Fibroblast of lung (primary cell): ENCODE measurements at regions not wholly inside any gene's neighbourhood (a gene's known extent, or its start where the extent isn't known, plus 50 kb on each side); places are given as distances from the start of the nearest gene placed in this dataset.

Experiments
- DNase-seq, 2 donors: peaks; one replicate each; pipeline versions ENCODE4 v3.0.0 to v3.0.0-alpha.2; 2010; ENCODE audit warnings: low read depth in 2 of 2
- H2AFZ ChIP-seq: 2 replicates; pipeline ENCODE4 v1.5.1; 2012; ENCODE audit warnings: low read length, control low read depth, inconsistent platforms
- H3K27ac ChIP-seq: 2 replicates; pipeline ENCODE4 v1.5.1; 2011; ENCODE audit warnings: low read length, control low read depth; ENCODE audit not compliant: insufficient read depth
- H3K27me3 ChIP-seq: 2 replicates; pipeline ENCODE4 v1.5.1; 2011; ENCODE audit warnings: mild to moderate bottlenecking, low read length; ENCODE audit not compliant: control insufficient read depth, insufficient read depth
- H3K36me3 ChIP-seq: 2 replicates; pipeline ENCODE4 v1.5.1; 2011; ENCODE audit warnings: low read length; ENCODE audit not compliant: control insufficient read depth, insufficient read depth
- H3K4me1 ChIP-seq: 2 replicates; pipeline ENCODE4 v1.5.1; 2011; ENCODE audit warnings: low read length; ENCODE audit not compliant: control insufficient read depth, insufficient read depth; ENCODE audit errors: extremely low read depth
- H3K4me2 ChIP-seq: 2 replicates; pipeline ENCODE4 v1.5.1; 2011; ENCODE audit warnings: low read length, control low read depth; ENCODE audit not compliant: insufficient read depth; ENCODE audit errors: extremely low read depth
- H3K4me3 ChIP-seq, 4 experiments: fragments of 200-600 bp in 1 of 4; sonication (generic) in 1 of 4; replicated peaks in 1 of 4; 2 replicates each; pipeline ENCODE4 v1.5.1; 2011 to 2016; ENCODE audit warnings: low read length in 4 of 4, low read depth in 3 of 4, mild to moderate bottlenecking in 3 of 4, control low read depth in 2 of 4, inconsistent platforms in 1 of 4, mixed read lengths in 1 of 4; ENCODE audit not compliant: insufficient read depth in 1 of 4; ENCODE audit errors: control extremely low read depth in 1 of 4
- H3K79me2 ChIP-seq: 2 replicates; pipeline ENCODE4 v1.5.1; 2012; ENCODE audit warnings: mild to moderate bottlenecking, low read length, inconsistent platforms; ENCODE audit not compliant: control insufficient read depth, insufficient read depth
- H3K9ac ChIP-seq: 2 replicates; pipeline ENCODE4 v1.5.1; 2011; ENCODE audit warnings: mild to moderate bottlenecking, low read length, control low read depth; ENCODE audit not compliant: insufficient read depth
- H3K9me3 ChIP-seq: 2 replicates; pipeline ENCODE4 v1.5.1; 2012; ENCODE audit warnings: low read depth, low read length; ENCODE audit not compliant: control insufficient read depth, insufficient read depth
- H4K20me1 ChIP-seq: 2 replicates; pipeline ENCODE4 v1.5.1; 2011; ENCODE audit warnings: low read length; ENCODE audit not compliant: control insufficient read depth, insufficient read depth; ENCODE audit errors: extremely low read depth
- CTCF ChIP-seq, 2 donors: IDR thresholded peaks in 1 of 2; conservative IDR thresholded peaks in 1 of 2; 1 replicate in 1 of 2; 2 replicates in 1 of 2; pipeline ENCODE4 v1.5.1; 2011 to 2012; ENCODE audit warnings: low read length in 2 of 2, control low read depth in 1 of 2, inconsistent platforms in 1 of 2, low read depth in 1 of 2, mild to moderate bottlenecking in 1 of 2
- EZH2 ChIP-seq: IDR thresholded peaks from 2 replicates; pipeline ENCODE4 v1.5.1; 2012; ENCODE audit warnings: low read length, control low read depth, mild to moderate bottlenecking; ENCODE audit errors: missing control alignments

- Histone ChIP-seq H3K4me3 (no peak overlapping the region), H3K4me1 (no peaks in the 10 kb centered on the region), H3K9me3 (no peaks in the 10 kb centered on the region), H3K36me3 (no peaks in the 10 kb centered on the region), H3K9ac (no peak overlapping the region), H3K27ac (no peak overlapping the region), H3K79me2 (no peaks in the 10 kb centered on the region), H4K20me1 (no peaks in the 10 kb centered on the region), H3K27me3 (no peaks in the 10 kb centered on the region), H2AFZ (no peak overlapping the region), H3K4me2 (no peak overlapping the region)
- TF ChIP-seq EZH2 (no peak), CTCF (conservative IDR thresholded peaks at IDR 0.05 in 1 of 2, IDR thresholded peaks at IDR 0.05 in 1 of 2; ENCODE audit: low read depth in 1 of 2, low read length in 2 of 2) (no peak)
- no peak for DNase-seq
These were observed 120.3 kb upstream of the FAT3 start for GRCh38 chr11:92104349-92104748.

GRCh38 chr11:92101920-92102319, 122.7 kb upstream of the FAT3 start:
- Histone ChIP-seq H3K27me3 (no peaks in the 10 kb centered on the region), H3K36me3 (no peaks in the 10 kb centered on the region), H4K20me1 (no peaks in the 10 kb centered on the region), H3K79me2 (no peaks in the 10 kb centered on the region), H3K4me3 (no peak overlapping the region), H3K27ac (no peak overlapping the region), H2AFZ (no peak overlapping the region), H3K4me1 (no peaks in the 10 kb centered on the region), H3K9me3 (no peaks in the 10 kb centered on the region), H3K4me2 (no peak overlapping the region), H3K9ac (no peak overlapping the region)
- no peak for TF ChIP-seq EZH2
- no peak for TF ChIP-seq CTCF (conservative IDR thresholded peaks at IDR 0.05 in 1 of 2, IDR thresholded peaks at IDR 0.05 in 1 of 2; ENCODE audit: low read depth in 1 of 2, low read length in 2 of 2)
- DNase-seq: peak in 1 of 2 donors; percentile 60

DNA sequence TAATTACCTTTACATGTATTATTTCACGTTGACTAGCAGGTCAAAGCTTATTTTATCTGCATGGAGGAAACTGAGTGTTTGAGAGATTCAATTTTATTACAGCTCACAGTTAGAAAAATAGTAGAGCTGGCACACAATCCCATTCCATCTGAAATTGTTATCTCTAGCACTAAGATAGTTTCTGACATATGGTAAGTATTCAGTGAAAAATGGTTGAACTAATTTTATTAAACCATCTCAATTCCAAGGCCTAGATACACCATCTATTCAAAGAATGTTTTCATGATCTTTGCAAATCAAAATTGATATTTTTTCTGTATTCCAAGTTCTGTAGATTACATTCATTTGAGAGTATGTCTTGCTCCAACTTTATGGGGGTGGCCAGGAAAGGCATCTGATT, 125.4 kb upstream of the FAT3 start:
- Histone ChIP-seq H3K9me3 (no peaks in the 10 kb centered on the region), H3K36me3 (no peaks in the 10 kb centered on the region), H3K4me2 (no peak overlapping the region), H3K27ac (no peak overlapping the region), H3K9ac (no peak overlapping the region), H3K4me3 (no peak overlapping the region), H2AFZ (no peak overlapping the region), H3K27me3 (no peaks in the 10 kb centered on the region), H3K79me2 (no peaks in the 10 kb centered on the region), H3K4me1 (no peaks in the 10 kb centered on the region), H4K20me1 (no peaks in the 10 kb centered on the region)
- TF ChIP-seq CTCF (conservative IDR thresholded peaks at IDR 0.05 in 1 of 2, IDR thresholded peaks at IDR 0.05 in 1 of 2; ENCODE audit: low read depth in 1 of 2, low read length in 2 of 2): no peak
- DNase-seq: no peak
